ENCODE measurements at regions not wholly inside any gene's neighbourhood (a gene's known extent, or its start where the extent isn't known, plus 50 kb on each side); places are given as distances from the start of the nearest gene placed in this dataset.

DNA sequence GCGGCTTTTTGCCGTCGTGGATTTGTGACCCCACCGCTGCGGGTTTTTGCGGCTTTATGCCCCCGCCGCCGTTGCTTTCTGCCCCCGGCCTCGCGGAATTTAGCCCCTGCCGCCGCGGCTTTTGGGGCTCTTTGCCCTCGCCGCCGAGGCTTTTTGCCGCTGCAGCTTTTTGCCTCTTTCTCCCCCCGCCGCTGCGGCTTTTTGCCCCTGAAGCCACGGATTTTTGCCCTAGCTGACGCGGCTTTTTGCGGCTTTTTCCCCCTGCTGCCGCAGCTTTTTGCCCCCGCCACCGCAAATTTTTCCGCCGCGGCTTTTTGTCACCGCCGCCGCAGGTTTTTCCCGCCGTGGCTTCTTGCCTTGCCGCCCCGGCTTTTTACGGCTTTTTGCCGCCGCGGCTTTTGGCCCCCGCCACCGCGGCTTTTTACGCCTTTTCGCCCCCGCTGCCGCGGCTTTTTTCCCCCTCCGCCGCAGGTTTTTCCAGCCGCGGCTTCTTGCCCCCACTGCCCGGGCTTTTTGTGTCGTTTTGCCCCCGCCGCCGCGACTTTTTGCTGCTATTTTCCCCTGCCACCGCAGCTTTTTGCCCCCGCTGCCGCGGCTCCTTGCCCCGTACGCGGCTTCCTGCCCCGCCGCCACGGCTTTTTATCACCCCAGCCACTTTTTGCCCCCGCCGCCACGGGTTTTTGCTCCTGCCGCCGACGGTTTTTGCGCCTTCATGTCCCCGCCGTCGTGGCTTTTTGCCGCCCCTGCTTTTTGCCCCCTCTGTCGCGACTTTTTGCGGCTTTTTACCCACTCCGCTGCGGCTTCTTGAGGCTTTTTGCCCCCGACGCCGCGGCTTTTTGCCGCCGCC lies 3933.6 kb downstream of the SRGAP2C start:
- TF ChIP-seq, protein P1, sequence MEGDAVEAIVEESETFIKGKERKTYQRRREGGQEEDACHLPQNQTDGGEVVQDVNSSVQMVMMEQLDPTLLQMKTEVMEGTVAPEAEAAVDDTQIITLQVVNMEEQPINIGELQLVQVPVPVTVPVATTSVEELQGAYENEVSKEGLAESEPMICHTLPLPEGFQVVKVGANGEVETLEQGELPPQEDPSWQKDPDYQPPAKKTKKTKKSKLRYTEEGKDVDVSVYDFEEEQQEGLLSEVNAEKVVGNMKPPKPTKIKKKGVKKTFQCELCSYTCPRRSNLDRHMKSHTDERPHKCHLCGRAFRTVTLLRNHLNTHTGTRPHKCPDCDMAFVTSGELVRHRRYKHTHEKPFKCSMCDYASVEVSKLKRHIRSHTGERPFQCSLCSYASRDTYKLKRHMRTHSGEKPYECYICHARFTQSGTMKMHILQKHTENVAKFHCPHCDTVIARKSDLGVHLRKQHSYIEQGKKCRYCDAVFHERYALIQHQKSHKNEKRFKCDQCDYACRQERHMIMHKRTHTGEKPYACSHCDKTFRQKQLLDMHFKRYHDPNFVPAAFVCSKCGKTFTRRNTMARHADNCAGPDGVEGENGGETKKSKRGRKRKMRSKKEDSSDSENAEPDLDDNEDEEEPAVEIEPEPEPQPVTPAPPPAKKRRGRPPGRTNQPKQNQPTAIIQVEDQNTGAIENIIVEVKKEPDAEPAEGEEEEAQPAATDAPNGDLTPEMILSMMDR (IDR thresholded peaks at IDR 0.05), result no peak
- no peak for TF ChIP-seq POLR2A (IDR thresholded peaks at IDR 0.05)

All from Peyer's patch (tissue), 4 donors.